Suprapubic skin (tissue), 4 donors: ENCODE measurements at regions not wholly inside any gene's neighbourhood (a gene's known extent, or its start where the extent isn't known, plus 50 kb on each side); places are given as distances from the start of the nearest gene placed in this dataset.

Experiments used
- DNase-seq, 2 donors: peaks; one replicate each; pipeline ENCODE4 v3.0.0-alpha.2; 2019; ENCODE audit warnings: low spot score in 2 of 2
- H3K27ac ChIP-seq: fragments of 200-600 bp; sonication (generic); one replicate; pipeline ENCODE4 v1.5.1; 2019
- H3K27me3 ChIP-seq: fragments of 200-600 bp; sonication (generic); one replicate; pipeline ENCODE4 v1.5.1; 2019
- H3K36me3 ChIP-seq: fragments of 200-600 bp; sonication (generic); one replicate; pipeline ENCODE4 v1.5.1; 2019
- H3K4me1 ChIP-seq: fragments of 200-600 bp; sonication (generic); one replicate; pipeline ENCODE4 v1.5.1; 2019
- H3K4me3 ChIP-seq: fragments of 200-600 bp; sonication (generic); one replicate; pipeline ENCODE4 v1.5.1; 2019; ENCODE audit warnings: mild to moderate bottlenecking
- H3K9me3 ChIP-seq: fragments of 200-600 bp; sonication (generic); one replicate; pipeline ENCODE4 v1.5.1; 2019
- EP300 ChIP-seq: sonication (generic); formaldehyde crosslinking; IDR thresholded peaks from one replicate; pipeline ENCODE4 v1.6.1; 2017; ENCODE audit warnings: antibody characterized with exemption
- POLR2A ChIP-seq, 2 donors: fragments of 450-650 bp; IDR thresholded peaks; one replicate each; pipeline ENCODE4 v1.6.1; 2017; ENCODE audit warnings: antibody characterized with exemption in 2 of 2, mild to moderate bottlenecking in 2 of 2, moderate library complexity in 2 of 2
- POLR2AphosphoS5 ChIP-seq, 3 donors: sonication (generic); formaldehyde crosslinking; IDR thresholded peaks; one replicate each; pipeline ENCODE4 v1.6.1; 2017; ENCODE audit warnings: antibody characterized with exemption in 3 of 3
- WGBS: methylation state at CpG from one replicate; pipeline ENCODE4 v1.1.5; 2018; 5-methylcytosine and 5-hydroxymethylcytosine counted together
- TF ChIP-seq, protein P1 (sequence below), 2 donors: fragments of 200-600 bp in 1 of 2; fragments of 450-650 bp in 1 of 2; sonication (generic) in 1 of 2; IDR thresholded peaks; one replicate each; pipeline ENCODE4 v1.5.1; 2016 to 2019; ENCODE audit warnings: antibody characterized with exemption in 2 of 2, mild to moderate bottlenecking in 1 of 2, moderate library complexity in 1 of 2

DNA sequence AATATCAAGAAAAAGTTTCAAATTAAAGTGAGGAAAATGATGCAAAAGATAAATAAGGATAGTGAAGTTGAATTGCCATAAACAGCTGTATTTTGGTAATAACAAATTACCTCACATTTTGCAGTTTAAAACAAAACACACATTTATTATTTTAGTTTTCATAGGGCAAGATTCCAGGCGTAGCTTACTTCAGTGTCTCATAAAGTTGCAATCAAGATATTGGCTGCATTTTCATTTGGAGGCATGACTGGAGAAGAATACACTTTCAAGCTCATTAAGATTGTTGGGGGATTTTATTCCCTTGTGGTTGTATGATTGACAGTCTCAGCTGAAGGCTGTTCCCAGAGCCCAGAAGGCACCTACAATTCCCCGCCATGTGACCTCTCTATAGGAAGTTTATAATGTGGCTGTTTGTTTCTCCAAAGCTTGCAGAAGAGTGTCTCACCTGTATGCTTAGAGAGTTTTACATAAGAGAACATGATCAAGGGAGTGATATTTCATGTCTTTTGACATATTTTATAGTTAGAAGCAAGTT lies 151.4 kb downstream of the OTOL1 start:
- no peak for DNase-seq
- no peaks in the 10 kb centered on the region for H3K4me1 ChIP-seq
- H3K9me3 ChIP-seq, result no peaks in the 10 kb centered on the region
- no peaks in the 10 kb centered on the region for H3K27me3 ChIP-seq
- H3K36me3 ChIP-seq, result no peaks in the 10 kb centered on the region
- H3K4me3 ChIP-seq, result no peak overlapping the region
- WGBS, result 78% methylated on average over 2 of the region's 2 CpGs
- H3K27ac ChIP-seq, result no peak overlapping the region
- TF ChIP-seq EP300 (no peak), POLR2A (IDR thresholded peaks at IDR 0.05) (no peak), POLR2AphosphoS5 (IDR thresholded peaks at IDR 0.05) (no peak)
- TF ChIP-seq, protein P1, sequence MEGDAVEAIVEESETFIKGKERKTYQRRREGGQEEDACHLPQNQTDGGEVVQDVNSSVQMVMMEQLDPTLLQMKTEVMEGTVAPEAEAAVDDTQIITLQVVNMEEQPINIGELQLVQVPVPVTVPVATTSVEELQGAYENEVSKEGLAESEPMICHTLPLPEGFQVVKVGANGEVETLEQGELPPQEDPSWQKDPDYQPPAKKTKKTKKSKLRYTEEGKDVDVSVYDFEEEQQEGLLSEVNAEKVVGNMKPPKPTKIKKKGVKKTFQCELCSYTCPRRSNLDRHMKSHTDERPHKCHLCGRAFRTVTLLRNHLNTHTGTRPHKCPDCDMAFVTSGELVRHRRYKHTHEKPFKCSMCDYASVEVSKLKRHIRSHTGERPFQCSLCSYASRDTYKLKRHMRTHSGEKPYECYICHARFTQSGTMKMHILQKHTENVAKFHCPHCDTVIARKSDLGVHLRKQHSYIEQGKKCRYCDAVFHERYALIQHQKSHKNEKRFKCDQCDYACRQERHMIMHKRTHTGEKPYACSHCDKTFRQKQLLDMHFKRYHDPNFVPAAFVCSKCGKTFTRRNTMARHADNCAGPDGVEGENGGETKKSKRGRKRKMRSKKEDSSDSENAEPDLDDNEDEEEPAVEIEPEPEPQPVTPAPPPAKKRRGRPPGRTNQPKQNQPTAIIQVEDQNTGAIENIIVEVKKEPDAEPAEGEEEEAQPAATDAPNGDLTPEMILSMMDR (IDR thresholded peaks at IDR 0.05), result no peak

GRCh38 chr3:161649900-161650484 lies 153.4 kb downstream of the OTOL1 start:
- Histone ChIP-seq H3K27ac (no peak overlapping the region), H3K36me3 (no peaks in the 10 kb centered on the region), H3K9me3 (no peaks in the 10 kb centered on the region), H3K4me3 (no peak overlapping the region), H3K4me1 (no peaks in the 10 kb centered on the region), H3K27me3 (no peaks in the 10 kb centered on the region)
- TF ChIP-seq POLR2A (IDR thresholded peaks at IDR 0.05), result no peak
- no peak for TF ChIP-seq EP300
- TF ChIP-seq, protein P1 (IDR thresholded peaks at IDR 0.05), result no peak
- TF ChIP-seq POLR2AphosphoS5 (IDR thresholded peaks at IDR 0.05), result no peak
- 40% methylated on average over 3 of the region's 3 CpGs for WGBS
- DNase-seq, result no peak

GRCh38 chr3:161657786-161658185 lies 161.2 kb downstream of the OTOL1 start:
- Histone ChIP-seq H3K36me3 (no peaks in the 10 kb centered on the region), H3K27ac (no peak overlapping the region), H3K4me3 (no peak overlapping the region), H3K27me3 (no peaks in the 10 kb centered on the region), H3K4me1 (no peaks in the 10 kb centered on the region), H3K9me3 (no peaks in the 10 kb centered on the region)
- no peak for DNase-seq
- 75% methylated on average over 1 of the region's 1 CpG for WGBS
- TF ChIP-seq POLR2A (IDR thresholded peaks at IDR 0.05) (no peak), EP300 (no peak), POLR2AphosphoS5 (IDR thresholded peaks at IDR 0.05) (no peak)
- TF ChIP-seq, protein P1 (IDR thresholded peaks at IDR 0.05), result no peak

DNA sequence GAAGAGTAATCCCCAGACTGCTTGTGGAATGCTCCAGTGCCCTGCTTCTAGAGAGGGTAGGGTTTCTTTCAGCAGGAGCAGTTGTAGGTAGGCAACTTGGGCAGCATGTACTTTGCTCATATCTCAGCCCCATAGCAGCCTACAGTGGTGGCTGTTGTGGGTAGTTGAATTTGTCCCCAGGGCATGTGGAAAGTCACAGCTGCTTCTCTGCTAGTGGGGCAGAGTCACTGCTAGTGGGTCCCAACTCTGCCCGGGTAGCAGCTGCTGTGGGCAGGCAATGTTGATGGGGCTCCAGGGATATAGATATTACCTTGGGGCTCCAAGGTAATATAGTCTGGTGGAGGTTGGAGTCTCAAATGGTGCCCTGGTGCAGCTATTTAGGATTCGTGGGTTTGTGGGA lies 174.5 kb downstream of the OTOL1 start:
- H3K4me1 ChIP-seq, result no peaks in the 10 kb centered on the region
- DNase-seq, result no peak
- no peaks in the 10 kb centered on the region for H3K36me3 ChIP-seq
- no peaks in the 10 kb centered on the region for H3K27me3 ChIP-seq
- no peak overlapping the region for H3K4me3 ChIP-seq
- peaks cover 10% of the 10 kb centered on the region for H3K9me3 ChIP-seq
- no peak overlapping the region for H3K27ac ChIP-seq
- 75% methylated on average over 2 of the region's 2 CpGs for WGBS
- TF ChIP-seq, protein P1 (IDR thresholded peaks at IDR 0.05), result no peak
- TF ChIP-seq EP300 (no peak), POLR2A (IDR thresholded peaks at IDR 0.05) (no peak), POLR2AphosphoS5 (IDR thresholded peaks at IDR 0.05) (no peak)

DNA sequence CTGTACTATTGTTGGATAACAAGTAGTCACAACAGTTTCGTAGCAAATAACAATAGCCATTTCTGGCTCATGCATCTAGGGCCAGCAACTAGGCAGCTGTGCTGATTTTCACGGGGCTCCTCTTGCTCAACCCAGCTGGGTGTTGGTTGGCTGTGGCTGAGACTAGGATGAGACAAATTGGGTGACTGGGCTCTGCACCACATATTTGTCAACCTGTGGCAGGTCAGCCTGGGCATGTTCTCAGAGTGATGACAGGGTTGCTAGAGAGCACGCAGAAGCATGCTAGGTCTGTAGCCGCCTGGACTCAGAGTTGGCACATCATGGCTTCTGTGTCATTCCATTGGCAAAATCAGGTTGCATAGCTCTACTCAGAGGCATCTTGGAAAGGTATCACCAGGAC lies 175.9 kb downstream of the OTOL1 start:
- Histone ChIP-seq H3K4me3 (no peak overlapping the region), H3K36me3 (no peaks in the 10 kb centered on the region), H3K27me3 (no peaks in the 10 kb centered on the region), H3K27ac (no peak overlapping the region), H3K9me3 (peaks cover 10% of the 10 kb centered on the region), H3K4me1 (no peaks in the 10 kb centered on the region)
- no peak for DNase-seq
- no peak for TF ChIP-seq POLR2A (IDR thresholded peaks at IDR 0.05)
- no peak for TF ChIP-seq EP300
- no peak for TF ChIP-seq POLR2AphosphoS5 (IDR thresholded peaks at IDR 0.05)
- TF ChIP-seq, protein P1 (IDR thresholded peaks at IDR 0.05), result no peak
- WGBS, result 77% methylated on average over 4 of the region's 4 CpGs
